ENCODE measurements at regions not wholly inside any gene's neighbourhood (a gene's known extent, or its start where the extent isn't known, plus 50 kb on each side); places are given as distances from the start of the nearest gene placed in this dataset.

DNA sequence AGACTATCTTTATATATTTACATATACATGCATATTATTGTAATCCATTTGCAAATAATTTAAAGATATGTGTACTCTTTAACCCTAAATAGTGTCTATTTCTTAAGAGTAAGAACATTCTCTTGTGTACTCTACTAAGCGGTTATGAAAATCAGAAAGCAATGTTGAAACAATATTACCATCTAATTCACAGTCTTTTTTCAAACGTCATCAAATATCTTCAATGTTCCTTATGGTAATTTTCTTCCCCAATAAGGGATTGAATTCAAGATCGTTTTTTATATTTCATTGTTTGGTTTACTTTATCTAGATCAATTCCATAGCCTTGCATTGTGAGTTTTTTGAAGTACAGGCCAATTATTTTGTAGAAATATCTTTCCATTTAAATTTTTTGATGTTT lies 1647.4 kb upstream of the PRR20A start:
- H3K27ac Mint-ChIP-seq: no peak overlapping the region
- CTCF ChIA-PET: no interaction called here
- Histone ChIP-seq H3K27ac (ENCODE audit: low read length in 2 of 2) (no peak overlapping the region), H3K27me3 (replicated peaks in 1 of 4; ENCODE audit: control extremely low read depth in 1 of 4, control insufficient read depth in 3 of 4, insufficient read depth in 4 of 4, low read length in 3 of 4) (no peaks in the 10 kb centered on the region), H3K79me2 (ENCODE audit: control insufficient read depth, insufficient read depth, low read length) (no peaks in the 10 kb centered on the region), H3K36me3 (replicated peaks in 1 of 2; ENCODE audit: control extremely low read depth in 1 of 2, control insufficient read depth in 1 of 2, extremely low read depth in 1 of 2, insufficient read depth in 2 of 2, low read length in 1 of 2) (no peaks in the 10 kb centered on the region), H3K9me3 (ENCODE audit: control extremely low read depth in 1 of 3, control insufficient read depth in 2 of 3, insufficient read depth in 1 of 3, low read length in 2 of 3) (peaks cover 0 to 7% (median 0%) of the 10 kb centered on the region in 3 donors), H3K4me1 (ENCODE audit: control insufficient read depth in 2 of 2, insufficient read depth in 2 of 2, low read length in 2 of 2) (no peaks in the 10 kb centered on the region), H2AFZ (ENCODE audit: insufficient read depth, low read depth, low read length, poor library complexity, severe bottlenecking) (no peak overlapping the region), H4K20me1 (ENCODE audit: control insufficient read depth, insufficient read depth, low read length, poor library complexity, severe bottlenecking) (no peaks in the 10 kb centered on the region), H3K4me2 (replicated peaks; ENCODE audit: low read depth, low read length, poor library complexity, severe bottlenecking) (no peak overlapping the region), H3K4me3 (ENCODE audit: control extremely low read depth in 1 of 5, extremely low read depth in 1 of 5, insufficient read depth in 1 of 5, low read depth in 2 of 5, low read length in 4 of 5) (no peak overlapping the region), H3K9ac (ENCODE audit: low read length) (no peak overlapping the region)
- intact Hi-C loops (cut with micrococcal nuclease): no loop called here
- no peaks in the 10 kb centered on the region for H3K4me1 Mint-ChIP-seq
- ATAC-seq (ENCODE audit: low read depth) (no peak), DNase-seq (no peak)
- peaks cover 4% of the 10 kb centered on the region for H3K9me3 Mint-ChIP-seq (ENCODE audit: insufficient read depth)
- H3K4me3 Mint-ChIP-seq: no peak overlapping the region
- WGBS (ENCODE audit: insufficient coverage): no CpG with 5 or more reads among the region's 3 CpGs
- H3K27me3 Mint-ChIP-seq: no peaks in the 10 kb centered on the region
- TF ChIP-seq, protein P1, sequence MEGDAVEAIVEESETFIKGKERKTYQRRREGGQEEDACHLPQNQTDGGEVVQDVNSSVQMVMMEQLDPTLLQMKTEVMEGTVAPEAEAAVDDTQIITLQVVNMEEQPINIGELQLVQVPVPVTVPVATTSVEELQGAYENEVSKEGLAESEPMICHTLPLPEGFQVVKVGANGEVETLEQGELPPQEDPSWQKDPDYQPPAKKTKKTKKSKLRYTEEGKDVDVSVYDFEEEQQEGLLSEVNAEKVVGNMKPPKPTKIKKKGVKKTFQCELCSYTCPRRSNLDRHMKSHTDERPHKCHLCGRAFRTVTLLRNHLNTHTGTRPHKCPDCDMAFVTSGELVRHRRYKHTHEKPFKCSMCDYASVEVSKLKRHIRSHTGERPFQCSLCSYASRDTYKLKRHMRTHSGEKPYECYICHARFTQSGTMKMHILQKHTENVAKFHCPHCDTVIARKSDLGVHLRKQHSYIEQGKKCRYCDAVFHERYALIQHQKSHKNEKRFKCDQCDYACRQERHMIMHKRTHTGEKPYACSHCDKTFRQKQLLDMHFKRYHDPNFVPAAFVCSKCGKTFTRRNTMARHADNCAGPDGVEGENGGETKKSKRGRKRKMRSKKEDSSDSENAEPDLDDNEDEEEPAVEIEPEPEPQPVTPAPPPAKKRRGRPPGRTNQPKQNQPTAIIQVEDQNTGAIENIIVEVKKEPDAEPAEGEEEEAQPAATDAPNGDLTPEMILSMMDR (IDR thresholded peaks at IDR 0.05): no peak
- no peak for TF ChIP-seq EZH2 (IDR thresholded peaks at IDR 0.05; ENCODE audit: borderline replicate concordance, insufficient read depth, low read depth, low read length, poor library complexity, severe bottlenecking)
- POLR2A ChIA-PET: no interaction called here

DNA sequence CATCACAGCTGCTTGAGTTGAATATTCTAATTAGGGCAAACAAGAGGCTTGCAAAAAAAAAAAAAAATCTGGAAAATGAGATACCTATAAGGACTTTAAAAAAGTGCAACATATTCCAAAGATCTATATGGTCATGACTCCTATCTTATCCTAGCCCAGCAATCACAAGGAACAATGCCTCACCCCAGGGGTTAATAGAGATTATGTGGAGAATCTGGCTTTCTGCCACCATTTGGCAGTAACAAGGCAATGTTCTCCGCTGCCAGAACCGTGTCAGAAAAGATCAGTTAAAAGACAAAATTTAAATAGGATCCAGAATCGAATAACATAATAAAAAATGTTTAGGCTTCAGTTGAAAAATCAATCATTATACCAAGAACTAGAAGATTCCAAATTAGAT lies 1643.2 kb upstream of the PRR20A start:
- H3K4me2 ChIP-seq (replicated peaks; ENCODE audit: low read depth, low read length, poor library complexity, severe bottlenecking): no peak overlapping the region
- DNase-seq (no peak), ATAC-seq (ENCODE audit: low read depth) (no peak)
- no peaks in the 10 kb centered on the region for H3K79me2 ChIP-seq (ENCODE audit: control insufficient read depth, insufficient read depth, low read length)
- no peaks in the 10 kb centered on the region for H3K27me3 ChIP-seq (replicated peaks in 1 of 4; ENCODE audit: control extremely low read depth in 1 of 4, control insufficient read depth in 3 of 4, insufficient read depth in 4 of 4, low read length in 3 of 4)
- H3K4me3 Mint-ChIP-seq: no peak overlapping the region
- TF ChIP-seq, protein P1 (IDR thresholded peaks at IDR 0.05): no peak
- TF ChIP-seq EZH2 (IDR thresholded peaks at IDR 0.05; ENCODE audit: borderline replicate concordance, insufficient read depth, low read depth, low read length, poor library complexity, severe bottlenecking): no peak
- H3K27ac Mint-ChIP-seq: no peak overlapping the region
- H3K9ac ChIP-seq (ENCODE audit: low read length): no peak overlapping the region
- no peak overlapping the region for H2AFZ ChIP-seq (ENCODE audit: insufficient read depth, low read depth, low read length, poor library complexity, severe bottlenecking)
- no peaks in the 10 kb centered on the region for H3K36me3 ChIP-seq (replicated peaks in 1 of 2; ENCODE audit: control extremely low read depth in 1 of 2, control insufficient read depth in 1 of 2, extremely low read depth in 1 of 2, insufficient read depth in 2 of 2, low read length in 1 of 2)
- no CpG with 5 or more reads among the region's 3 CpGs for WGBS (ENCODE audit: insufficient coverage)
- no peak overlapping the region for H3K4me3 ChIP-seq (ENCODE audit: control extremely low read depth in 1 of 5, extremely low read depth in 1 of 5, insufficient read depth in 1 of 5, low read depth in 2 of 5, low read length in 4 of 5)
- ChIA-PET CTCF (interaction anchor here (0.7 kb wide), 1 partner anchor 18 kb away, joined by 3 read pairs; no protein-coding TSS in a partner anchor), POLR2A (no interaction called here)
- H4K20me1 ChIP-seq (ENCODE audit: control insufficient read depth, insufficient read depth, low read length, poor library complexity, severe bottlenecking): no peaks in the 10 kb centered on the region
- no peaks in the 10 kb centered on the region for H3K4me1 ChIP-seq (ENCODE audit: control insufficient read depth in 2 of 2, insufficient read depth in 2 of 2, low read length in 2 of 2)
- no peaks in the 10 kb centered on the region for H3K4me1 Mint-ChIP-seq
- no peak overlapping the region for H3K27ac ChIP-seq (ENCODE audit: low read length in 2 of 2)
- H3K9me3 Mint-ChIP-seq (ENCODE audit: insufficient read depth): peaks cover 5% of the 10 kb centered on the region
- H3K27me3 Mint-ChIP-seq: no peaks in the 10 kb centered on the region
- H3K9me3 ChIP-seq (ENCODE audit: control extremely low read depth in 1 of 3, control insufficient read depth in 2 of 3, insufficient read depth in 1 of 3, low read length in 2 of 3): peaks cover 0 to 11% (median 5%) of the 10 kb centered on the region in 3 donors
- intact Hi-C loops (cut with micrococcal nuclease): no loop called here

All from B cell (primary cell).